NCI-H226 (cell line): ENCODE measurements at regions not wholly inside any gene's neighbourhood (a gene's known extent, or its start where the extent isn't known, plus 50 kb on each side); places are given as distances from the start of the nearest gene placed in this dataset.

Experiments used
- DNase-seq: peaks from one replicate; pipeline ENCODE4 v3.0.0-alpha.2; 2015

GRCh38 chr6:90983462-90983861 is 396.6 kb upstream of the MAP3K7 start:
- DNase-seq = no peak

- no peak for DNase-seq
Measured at GRCh38 chr6:90982581-90982980, 395.7 kb upstream of the MAP3K7 start.

DNA sequence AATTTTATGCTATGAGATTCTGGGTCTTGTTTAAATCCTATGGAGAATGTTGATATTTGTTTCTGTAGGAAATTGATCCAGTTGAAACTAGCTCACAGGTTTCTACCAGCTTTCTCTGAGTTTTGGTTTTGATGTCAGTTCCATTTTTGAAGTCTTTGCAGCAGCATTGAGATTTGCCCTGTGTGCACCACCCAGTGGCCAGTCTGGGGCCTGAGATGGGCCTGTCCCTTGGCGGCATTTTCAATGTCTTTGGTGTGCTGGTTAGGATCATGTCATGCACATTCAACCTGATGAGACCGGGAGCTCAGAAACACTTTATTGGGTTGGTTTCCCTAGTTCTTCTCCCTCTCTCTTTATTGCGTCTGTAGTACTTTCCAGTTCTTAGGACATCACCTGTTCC is 395.2 kb upstream of the MAP3K7 start:
- DNase-seq = no peak

DNA sequence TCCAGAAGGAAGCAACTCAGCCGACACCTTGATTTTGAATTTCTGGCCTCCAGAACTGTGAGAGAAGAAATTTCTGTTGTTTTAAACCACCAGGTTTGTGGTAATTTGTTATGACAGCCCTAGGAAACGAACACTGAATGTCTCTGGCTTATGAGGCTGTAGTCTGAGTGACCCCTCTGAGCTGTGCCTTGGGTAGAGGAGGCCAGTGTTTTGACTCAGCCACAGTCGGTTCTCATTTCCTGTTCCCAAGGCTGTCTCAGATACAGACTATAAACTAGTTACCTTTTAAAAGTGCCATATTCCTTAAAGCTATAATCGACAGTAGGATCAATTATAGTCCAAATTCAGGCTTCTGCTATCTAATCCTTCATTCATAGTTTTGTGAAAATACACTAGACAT is 391.2 kb upstream of the MAP3K7 start:
- DNase-seq = no peak

DNA sequence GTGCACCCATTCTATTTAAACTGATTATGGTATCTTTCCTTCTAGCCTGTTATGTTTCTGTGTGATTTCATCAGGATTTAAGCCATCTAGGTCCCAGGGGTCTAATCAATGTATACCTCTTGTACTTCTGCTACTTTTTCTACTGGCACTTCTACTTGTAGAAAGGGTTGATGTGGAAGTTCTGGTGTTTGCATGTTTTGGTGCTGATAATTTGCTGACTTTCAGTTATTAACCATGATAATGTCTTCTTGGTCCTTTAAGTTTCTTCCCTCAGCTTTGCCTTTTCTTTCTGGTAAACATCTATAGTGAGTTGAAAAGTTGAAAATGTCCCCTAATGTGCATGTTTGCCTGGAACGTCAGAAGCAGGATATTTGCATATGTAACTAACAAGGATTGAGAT is 390.6 kb upstream of the MAP3K7 start:
- no peak for DNase-seq

- no peak for DNase-seq
Measured at GRCh38 chr6:90976341-90976740, 389.5 kb upstream of the MAP3K7 start.

GRCh38 chr6:90975741-90976140 is 388.9 kb upstream of the MAP3K7 start:
- no peak for DNase-seq

DNA sequence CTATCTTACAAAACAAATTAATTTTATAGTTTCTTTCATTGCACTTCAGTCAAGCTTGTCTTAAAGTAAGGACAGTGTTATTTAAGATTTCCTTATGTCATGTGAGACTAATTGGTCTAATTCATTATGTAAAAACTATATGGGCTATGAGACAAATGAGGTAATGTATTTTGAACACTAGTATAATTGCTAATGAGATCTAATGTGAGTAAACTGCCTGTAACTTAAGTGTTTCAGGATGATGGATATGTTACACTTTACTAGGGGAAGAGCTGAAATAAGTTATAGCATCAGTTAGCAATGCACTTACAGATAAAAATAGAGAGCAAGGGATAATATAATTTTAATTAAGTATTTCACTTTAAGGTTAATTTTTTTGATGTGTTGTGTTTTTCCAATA is 386.3 kb upstream of the MAP3K7 start:
- DNase-seq = no peak

DNA sequence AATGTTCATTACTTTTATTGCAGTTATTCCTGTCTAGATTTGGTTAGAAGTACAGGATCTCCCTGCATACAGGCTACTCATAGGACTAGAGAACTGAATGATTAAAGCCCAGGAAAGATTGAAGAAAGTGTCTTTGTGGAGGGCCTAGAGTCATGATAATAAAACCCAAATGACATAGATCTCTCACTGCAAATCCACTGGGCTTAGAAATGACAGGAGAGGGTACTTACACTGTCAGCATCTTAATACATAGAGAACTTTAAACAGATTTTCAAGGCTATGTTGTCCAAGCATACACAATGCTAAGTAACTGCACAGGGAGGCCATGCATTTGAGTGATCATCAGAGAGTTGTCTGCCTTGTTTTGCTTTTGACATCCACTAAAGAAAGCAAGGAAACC is 383.8 kb upstream of the MAP3K7 start:
- DNase-seq = no peak

DNA sequence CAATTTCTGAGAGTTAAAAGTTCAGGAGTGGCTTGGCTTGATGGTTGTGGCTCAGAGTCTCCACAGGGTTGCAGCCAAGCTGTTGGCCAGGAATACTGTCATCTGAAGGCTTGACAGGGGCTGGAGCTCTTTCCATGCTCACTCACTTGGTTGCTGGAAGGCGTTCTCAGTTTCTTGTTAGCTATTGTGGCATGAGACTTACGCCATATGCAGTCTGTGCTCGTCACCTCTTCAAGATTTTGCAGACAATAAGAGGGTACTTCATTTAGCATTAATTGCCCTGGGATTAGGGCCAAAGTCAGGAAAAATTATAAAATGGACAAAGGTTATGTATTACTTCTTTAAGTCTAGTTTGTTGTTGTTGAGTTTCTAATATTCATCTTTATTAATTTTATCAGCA is 380.6 kb upstream of the MAP3K7 start:
- no peak for DNase-seq

DNA sequence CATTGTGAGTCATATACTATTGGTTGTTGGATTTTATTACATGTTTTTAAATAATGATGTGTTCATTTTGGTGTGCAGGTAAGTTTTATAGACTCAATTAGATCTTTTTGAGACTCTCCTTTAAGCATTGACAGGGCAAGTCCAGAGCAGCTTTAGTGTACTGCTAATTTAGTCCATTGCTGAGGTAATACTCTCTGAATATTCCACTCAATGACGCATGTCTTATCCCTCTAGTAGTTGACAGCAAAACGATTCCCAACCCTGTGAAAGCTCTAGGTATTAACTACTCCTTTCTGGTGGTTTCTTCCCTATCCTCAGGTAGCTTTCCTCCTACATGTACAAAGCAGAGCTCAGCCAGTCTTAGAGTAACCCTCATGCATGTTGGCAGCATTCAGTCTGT is 373.5 kb upstream of the MAP3K7 start:
- no peak for DNase-seq

- DNase-seq = no peak
Measured at GRCh38 chr6:90955246-90955645, 368.4 kb upstream of the MAP3K7 start.

- DNase-seq = no peak
Measured at GRCh38 chr6:90953405-90954161, 366.7 kb upstream of the MAP3K7 start.

GRCh38 chr6:90952176-90952575 is 365.3 kb upstream of the MAP3K7 start:
- DNase-seq = no peak

- no peak for DNase-seq
Measured at GRCh38 chr6:90948540-90948939, 361.7 kb upstream of the MAP3K7 start.

GRCh38 chr6:90947184-90948064 is 360.6 kb upstream of the MAP3K7 start:
- DNase-seq = no peak

GRCh38 chr6:90941885-90942284 is 355.0 kb upstream of the MAP3K7 start:
- DNase-seq = peak; percentile 76

- DNase-seq = peak; percentile 65
Measured at GRCh38 chr6:90940812-90941481, 354.1 kb upstream of the MAP3K7 start.

- no peak for DNase-seq
Measured at GRCh38 chr6:90939906-90940305, 353.0 kb upstream of the MAP3K7 start.

- DNase-seq = peak; percentile 39
Measured at GRCh38 chr6:90938122-90938521, 351.2 kb upstream of the MAP3K7 start.

DNA sequence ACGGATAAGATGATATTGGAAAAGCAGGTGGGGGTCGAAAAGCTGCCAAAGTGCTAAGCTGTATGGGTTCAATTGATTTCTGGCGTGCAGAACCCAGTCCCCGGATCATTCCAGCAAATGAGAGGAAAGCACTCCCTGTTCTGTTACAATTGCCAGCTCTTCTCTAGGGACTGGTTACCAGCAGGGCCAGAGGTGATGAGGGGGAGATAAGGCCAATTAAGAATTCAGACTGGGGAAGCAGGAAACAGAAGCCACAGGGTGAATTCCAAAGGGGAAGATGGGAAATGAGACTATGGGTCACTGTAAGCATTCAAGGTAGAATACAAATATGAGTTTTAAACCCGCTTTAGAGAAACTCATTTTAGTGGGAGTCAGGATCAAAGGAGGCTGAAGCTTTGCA is 349.4 kb upstream of the MAP3K7 start:
- DNase-seq = no peak

DNA sequence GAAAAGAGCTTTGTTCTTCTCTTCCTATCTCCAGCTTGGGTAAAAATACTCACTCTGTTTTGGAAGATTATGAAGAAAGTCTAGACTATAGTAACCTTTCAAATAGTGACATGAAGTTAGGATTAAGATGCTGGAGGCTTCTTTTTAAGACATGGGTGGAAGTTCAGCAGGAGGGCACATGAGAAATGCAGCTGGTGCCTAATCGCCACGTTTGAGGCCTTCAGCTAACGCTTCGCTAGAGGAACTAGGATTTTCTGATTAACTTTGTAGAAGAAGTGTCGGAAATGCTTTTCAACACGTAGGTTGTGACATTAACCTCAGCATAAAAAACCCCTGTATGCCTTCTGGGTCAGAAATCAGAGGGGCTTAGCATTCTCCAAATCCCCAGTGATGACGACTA is 348.1 kb upstream of the MAP3K7 start:
- DNase-seq = no peak

DNA sequence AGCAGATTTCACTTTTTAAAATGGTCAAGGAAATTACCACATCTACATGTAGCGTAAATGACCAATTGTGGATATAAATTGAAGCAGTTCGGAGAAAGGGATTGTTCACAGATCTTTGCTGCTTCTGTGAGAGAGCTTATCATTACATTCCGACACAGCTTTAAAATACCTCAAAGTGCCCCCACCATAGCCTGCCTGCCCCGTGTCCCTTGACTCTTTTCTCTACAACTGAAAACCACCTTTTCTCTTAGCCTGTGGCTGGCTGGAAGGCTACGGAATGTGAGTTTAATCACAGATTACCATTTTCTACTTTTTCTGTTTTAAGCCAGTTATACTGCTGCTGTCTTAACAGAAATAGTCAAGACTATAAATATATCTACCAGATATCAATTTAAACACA is 347.2 kb upstream of the MAP3K7 start:
- no peak for DNase-seq

- no peak for DNase-seq
Measured at GRCh38 chr6:90932351-90932750, 345.5 kb upstream of the MAP3K7 start.
